K562 (cell line): ENCODE measurements at regions not wholly inside any gene's neighbourhood (a gene's known extent, or its start where the extent isn't known, plus 50 kb on each side); places are given as distances from the start of the nearest gene placed in this dataset.
"Not testable (repeated sequence)": the region's sequence is repeated elsewhere in the genome, so short reads cannot be mapped to it uniquely, and the experiment has no call there.

Source experiments
- DPF2 ChIP-seq: fragments of 450-650 bp; IDR thresholded peaks from 2 replicates; pipeline ENCODE4 v1.6.1; 2016
- EZH2 ChIP-seq: IDR thresholded peaks from 2 replicates; pipeline ENCODE4 v1.6.1; 2012; ENCODE audit warnings: low read depth, mild to moderate bottlenecking, inconsistent platforms, low read length, borderline replicate concordance
- RFX5 ChIP-seq: IDR thresholded peaks from 2 replicates; pipeline ENCODE4 v1.6.1; 2011; ENCODE audit warnings: low read depth, mild to moderate bottlenecking, improper control_type of control experiment, low read length
- TF ChIP-seq, protein P1 (sequence below): conservative IDR thresholded peaks from 2 replicates; pipeline ENCODE4 v1.6.1; 2011; ENCODE audit warnings: low read depth, mild to moderate bottlenecking, low read length; ENCODE audit not compliant: control insufficient read depth
- TF ChIP-seq, protein P2 (sequence below), 3 experiments: IDR thresholded peaks in 2 of 3; conservative IDR thresholded peaks in 1 of 3; 2 replicates each; pipeline ENCODE4 v1.5.1; 2011 to 2012; ENCODE audit warnings: low read length in 3 of 3, mild to moderate bottlenecking in 3 of 3, control low read depth in 2 of 3, improper control_type of control experiment in 1 of 3, inconsistent platforms in 1 of 3, low read depth in 1 of 3, mixed read lengths in 1 of 3, moderate library complexity in 1 of 3; ENCODE audit not compliant: insufficient read depth in 2 of 3

DNA sequence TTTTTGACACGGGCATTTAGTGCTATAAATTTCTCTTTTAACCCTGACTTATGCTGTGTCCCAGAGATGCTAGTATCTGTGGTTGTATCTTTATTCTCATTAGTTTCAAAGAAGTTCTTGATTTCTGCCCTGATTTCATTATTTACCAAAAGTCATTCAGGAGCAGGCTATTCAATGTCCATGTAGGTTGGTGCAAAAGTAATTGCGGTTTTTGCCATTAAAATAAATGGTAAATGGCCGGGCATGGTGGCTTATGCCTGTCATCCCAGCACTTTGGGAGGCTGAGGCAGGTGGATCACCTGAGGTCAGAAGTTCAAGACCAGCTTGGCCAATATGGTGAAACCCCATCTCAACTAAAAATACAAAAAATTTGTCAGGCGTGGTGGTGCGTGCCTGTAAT lies 1097.4 kb upstream of the SLIT2 start:
- TF ChIP-seq, protein P1, sequence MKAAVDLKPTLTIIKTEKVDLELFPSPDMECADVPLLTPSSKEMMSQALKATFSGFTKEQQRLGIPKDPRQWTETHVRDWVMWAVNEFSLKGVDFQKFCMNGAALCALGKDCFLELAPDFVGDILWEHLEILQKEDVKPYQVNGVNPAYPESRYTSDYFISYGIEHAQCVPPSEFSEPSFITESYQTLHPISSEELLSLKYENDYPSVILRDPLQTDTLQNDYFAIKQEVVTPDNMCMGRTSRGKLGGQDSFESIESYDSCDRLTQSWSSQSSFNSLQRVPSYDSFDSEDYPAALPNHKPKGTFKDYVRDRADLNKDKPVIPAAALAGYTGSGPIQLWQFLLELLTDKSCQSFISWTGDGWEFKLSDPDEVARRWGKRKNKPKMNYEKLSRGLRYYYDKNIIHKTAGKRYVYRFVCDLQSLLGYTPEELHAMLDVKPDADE: not testable (repeated sequence)
- TF ChIP-seq RFX5, EZH2, DPF2: not testable (repeated sequence)
- TF ChIP-seq, protein P2, sequence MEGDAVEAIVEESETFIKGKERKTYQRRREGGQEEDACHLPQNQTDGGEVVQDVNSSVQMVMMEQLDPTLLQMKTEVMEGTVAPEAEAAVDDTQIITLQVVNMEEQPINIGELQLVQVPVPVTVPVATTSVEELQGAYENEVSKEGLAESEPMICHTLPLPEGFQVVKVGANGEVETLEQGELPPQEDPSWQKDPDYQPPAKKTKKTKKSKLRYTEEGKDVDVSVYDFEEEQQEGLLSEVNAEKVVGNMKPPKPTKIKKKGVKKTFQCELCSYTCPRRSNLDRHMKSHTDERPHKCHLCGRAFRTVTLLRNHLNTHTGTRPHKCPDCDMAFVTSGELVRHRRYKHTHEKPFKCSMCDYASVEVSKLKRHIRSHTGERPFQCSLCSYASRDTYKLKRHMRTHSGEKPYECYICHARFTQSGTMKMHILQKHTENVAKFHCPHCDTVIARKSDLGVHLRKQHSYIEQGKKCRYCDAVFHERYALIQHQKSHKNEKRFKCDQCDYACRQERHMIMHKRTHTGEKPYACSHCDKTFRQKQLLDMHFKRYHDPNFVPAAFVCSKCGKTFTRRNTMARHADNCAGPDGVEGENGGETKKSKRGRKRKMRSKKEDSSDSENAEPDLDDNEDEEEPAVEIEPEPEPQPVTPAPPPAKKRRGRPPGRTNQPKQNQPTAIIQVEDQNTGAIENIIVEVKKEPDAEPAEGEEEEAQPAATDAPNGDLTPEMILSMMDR (IDR thresholded peaks at IDR 0.05 in 2 of 3, conservative IDR thresholded peaks at IDR 0.05 in 1 of 3; ENCODE audit: insufficient read depth in 2 of 3, low read depth in 1 of 3, low read length in 3 of 3): not testable (repeated sequence)
